NB4 (cell line): ENCODE measurements at regions not wholly inside any gene's neighbourhood (a gene's known extent, or its start where the extent isn't known, plus 50 kb on each side); places are given as distances from the start of the nearest gene placed in this dataset.

Source experiments
- DNase-seq: peaks from one replicate; pipeline ENCODE4 v3.0.0; 2010; ENCODE audit warnings: low read depth
- H3K4me3 ChIP-seq: one replicate; pipeline ENCODE4 v1.5.1; 2011; ENCODE audit warnings: mild to moderate bottlenecking, low read depth, low read length, moderate library complexity
- MYC ChIP-seq: IDR thresholded peaks from 2 replicates; pipeline ENCODE4 v1.6.1; 2011; ENCODE audit warnings: low read depth, low read length
- POLR2A ChIP-seq: IDR thresholded peaks from 2 replicates; pipeline ENCODE4 v1.6.1; 2011; ENCODE audit warnings: mild to moderate bottlenecking; ENCODE audit not compliant: insufficient read length; ENCODE audit errors: extremely low read depth
- TF ChIP-seq, protein P1 (sequence below): IDR thresholded peaks from one replicate; pipeline ENCODE4 v1.5.1; 2012; ENCODE audit warnings: low read depth, low read length
- TF ChIP-seq, protein P2 (sequence below): IDR thresholded peaks from 2 replicates; pipeline ENCODE4 v1.6.1; 2011; ENCODE audit warnings: low read depth, low read length

DNA sequence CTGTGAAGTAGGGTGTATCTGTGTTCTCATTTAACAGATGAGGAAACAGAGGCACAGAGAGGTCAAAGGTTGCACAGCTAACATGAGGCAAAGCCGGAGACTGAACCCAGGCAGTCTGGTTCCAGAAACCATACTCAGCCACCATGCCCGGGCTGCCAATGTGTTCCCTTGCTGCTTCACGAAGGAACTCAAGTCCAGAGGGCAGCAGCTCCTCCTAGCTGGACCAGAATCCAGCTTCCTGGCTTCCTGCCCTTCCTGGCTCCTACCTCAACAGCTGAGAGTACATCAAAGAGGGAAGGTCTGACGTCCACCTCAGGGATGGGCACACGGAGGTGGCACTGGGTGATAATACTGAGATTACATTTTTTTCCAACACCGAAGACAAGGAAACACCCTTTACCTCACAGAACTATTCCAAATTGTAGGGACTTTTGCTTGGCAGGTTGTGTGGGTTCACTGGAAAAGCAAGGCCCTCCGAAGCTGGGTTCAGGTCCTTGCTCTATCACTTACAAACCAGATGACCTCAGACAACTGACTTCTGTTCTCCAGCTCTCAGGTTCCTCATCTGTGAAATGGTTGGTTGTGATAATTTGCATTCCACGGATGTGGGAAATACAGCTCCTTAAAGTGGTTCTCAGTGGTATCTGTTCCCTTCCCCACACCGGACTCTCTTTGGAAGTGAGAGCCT lies 154.1 kb upstream of the ZMIZ1 start:
- TF ChIP-seq, protein P1, sequence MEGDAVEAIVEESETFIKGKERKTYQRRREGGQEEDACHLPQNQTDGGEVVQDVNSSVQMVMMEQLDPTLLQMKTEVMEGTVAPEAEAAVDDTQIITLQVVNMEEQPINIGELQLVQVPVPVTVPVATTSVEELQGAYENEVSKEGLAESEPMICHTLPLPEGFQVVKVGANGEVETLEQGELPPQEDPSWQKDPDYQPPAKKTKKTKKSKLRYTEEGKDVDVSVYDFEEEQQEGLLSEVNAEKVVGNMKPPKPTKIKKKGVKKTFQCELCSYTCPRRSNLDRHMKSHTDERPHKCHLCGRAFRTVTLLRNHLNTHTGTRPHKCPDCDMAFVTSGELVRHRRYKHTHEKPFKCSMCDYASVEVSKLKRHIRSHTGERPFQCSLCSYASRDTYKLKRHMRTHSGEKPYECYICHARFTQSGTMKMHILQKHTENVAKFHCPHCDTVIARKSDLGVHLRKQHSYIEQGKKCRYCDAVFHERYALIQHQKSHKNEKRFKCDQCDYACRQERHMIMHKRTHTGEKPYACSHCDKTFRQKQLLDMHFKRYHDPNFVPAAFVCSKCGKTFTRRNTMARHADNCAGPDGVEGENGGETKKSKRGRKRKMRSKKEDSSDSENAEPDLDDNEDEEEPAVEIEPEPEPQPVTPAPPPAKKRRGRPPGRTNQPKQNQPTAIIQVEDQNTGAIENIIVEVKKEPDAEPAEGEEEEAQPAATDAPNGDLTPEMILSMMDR, result no peak
- TF ChIP-seq, protein P2, sequence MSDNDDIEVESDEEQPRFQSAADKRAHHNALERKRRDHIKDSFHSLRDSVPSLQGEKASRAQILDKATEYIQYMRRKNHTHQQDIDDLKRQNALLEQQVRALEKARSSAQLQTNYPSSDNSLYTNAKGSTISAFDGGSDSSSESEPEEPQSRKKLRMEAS, result no peak
- TF ChIP-seq MYC (no peak), POLR2A (no peak)
- H3K4me3 ChIP-seq, result no peak overlapping the region
- DNase-seq, result no peak

DNA sequence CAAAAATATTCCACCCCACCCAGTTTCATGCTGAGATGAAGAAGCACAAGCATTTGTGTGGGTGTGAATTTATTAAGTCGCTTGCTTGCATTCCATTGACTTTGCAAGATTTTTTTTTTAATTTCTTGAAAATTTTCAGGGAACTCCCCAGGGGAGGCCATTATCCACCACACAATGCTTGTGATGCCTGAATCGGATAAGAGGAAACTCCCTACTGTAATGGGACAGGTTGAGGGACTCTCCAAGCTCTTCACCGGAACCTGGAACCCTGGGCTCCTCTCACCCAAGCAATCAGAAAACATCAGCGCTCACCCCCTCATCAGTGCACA lies 153.6 kb upstream of the ZMIZ1 start:
- no peak for DNase-seq
- H3K4me3 ChIP-seq, result no peak overlapping the region
- TF ChIP-seq, protein P2, result no peak
- TF ChIP-seq, protein P1, result no peak
- no peak for TF ChIP-seq POLR2A
- TF ChIP-seq MYC, result no peak

DNA sequence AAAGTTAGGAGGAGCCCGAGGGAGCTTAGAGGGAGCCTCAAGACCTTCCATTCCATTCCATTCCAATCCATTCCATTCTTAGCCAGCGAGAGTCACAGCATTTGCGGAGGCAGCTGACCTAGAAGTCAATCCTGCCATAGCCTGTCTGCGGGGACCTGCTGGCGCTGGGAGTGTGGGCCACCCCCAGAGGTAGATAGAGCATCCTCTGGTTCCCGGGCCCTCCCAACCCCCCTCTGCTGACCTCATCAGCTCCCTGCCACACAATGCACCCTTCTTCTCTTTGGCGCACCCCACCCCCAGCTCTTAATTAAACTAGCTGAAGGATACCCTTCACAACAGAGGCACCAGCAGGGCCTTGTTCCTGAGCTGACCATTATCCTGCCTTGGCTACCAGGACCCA lies 152.5 kb upstream of the ZMIZ1 start:
- H3K4me3 ChIP-seq, result no peak overlapping the region
- no peak for TF ChIP-seq MYC
- TF ChIP-seq, protein P2, result no peak
- TF ChIP-seq, protein P1, result no peak
- no peak for TF ChIP-seq POLR2A

DNA sequence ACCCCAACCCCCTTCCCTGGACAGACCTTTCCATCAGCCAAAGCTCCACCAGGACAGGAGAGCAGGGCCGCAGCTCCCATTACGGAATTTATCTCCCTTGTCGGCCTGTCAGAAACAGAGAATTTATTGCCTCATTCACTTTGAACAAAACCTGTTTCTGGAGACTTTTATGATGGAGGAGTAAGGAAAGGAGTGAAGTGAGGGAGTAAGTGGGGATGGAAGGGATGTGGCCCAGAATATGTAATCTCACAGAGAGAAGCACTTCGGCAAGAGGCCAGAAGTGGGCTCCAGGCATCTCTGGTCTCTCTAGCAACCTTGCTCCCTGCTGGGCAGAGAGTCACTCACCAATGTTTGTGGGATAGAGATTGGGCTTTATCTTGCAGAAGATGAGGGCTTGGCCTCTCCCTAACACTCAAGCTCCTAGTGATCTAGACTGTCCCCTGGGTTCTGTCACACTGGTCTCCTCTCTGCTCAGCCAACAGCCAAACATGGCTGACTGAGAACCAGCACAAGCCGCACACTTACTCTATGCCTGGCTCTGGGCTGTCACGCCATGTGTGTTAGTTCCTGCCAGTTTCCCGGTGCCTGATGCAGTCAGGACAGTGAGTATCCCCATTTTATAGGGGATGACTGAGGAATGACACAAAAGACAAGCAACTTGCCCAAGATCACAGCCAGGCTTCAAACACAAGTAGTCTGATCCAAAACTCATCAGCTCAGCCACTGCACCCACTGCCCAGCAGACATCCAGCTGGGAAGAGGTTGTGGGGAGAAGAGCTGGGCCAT lies 149.4 kb upstream of the ZMIZ1 start:
- no peak for DNase-seq
- no peak overlapping the region for H3K4me3 ChIP-seq
- no peak for TF ChIP-seq POLR2A
- TF ChIP-seq MYC, result no peak
- TF ChIP-seq, protein P1, result no peak
- TF ChIP-seq, protein P2, result no peak

More for the DNA sequence above, 152.5 kb upstream of the ZMIZ1 start:
- no peak for DNase-seq

DNA sequence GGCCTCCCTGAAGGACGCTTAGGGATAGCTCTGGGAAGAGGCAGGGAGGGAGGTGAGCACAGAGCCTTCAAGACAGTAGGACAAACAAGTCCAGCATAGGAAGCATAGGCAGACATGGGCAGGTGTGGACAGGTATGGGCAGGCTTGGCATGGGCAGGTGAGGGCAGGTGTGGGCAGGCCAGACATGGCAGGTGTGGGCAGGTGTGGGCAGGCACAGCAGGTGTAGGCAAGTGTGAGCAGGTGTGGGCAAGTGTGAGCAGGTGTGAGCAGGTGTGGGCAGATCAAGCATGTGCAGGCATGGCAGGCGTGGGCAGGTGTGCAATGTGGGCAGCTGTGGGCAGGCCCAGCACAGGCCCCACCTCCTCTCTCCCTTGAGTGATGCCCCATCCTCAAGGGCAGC lies 148.8 kb upstream of the ZMIZ1 start:
- DNase-seq, result no peak
- TF ChIP-seq, protein P1, result no peak
- no peak for TF ChIP-seq MYC
- TF ChIP-seq, protein P2, result no peak
- no peak for TF ChIP-seq POLR2A
- H3K4me3 ChIP-seq, result no peak overlapping the region
